ENCODE measurements at regions not wholly inside any gene's neighbourhood (a gene's known extent, or its start where the extent isn't known, plus 50 kb on each side); places are given as distances from the start of the nearest gene placed in this dataset.

DNA sequence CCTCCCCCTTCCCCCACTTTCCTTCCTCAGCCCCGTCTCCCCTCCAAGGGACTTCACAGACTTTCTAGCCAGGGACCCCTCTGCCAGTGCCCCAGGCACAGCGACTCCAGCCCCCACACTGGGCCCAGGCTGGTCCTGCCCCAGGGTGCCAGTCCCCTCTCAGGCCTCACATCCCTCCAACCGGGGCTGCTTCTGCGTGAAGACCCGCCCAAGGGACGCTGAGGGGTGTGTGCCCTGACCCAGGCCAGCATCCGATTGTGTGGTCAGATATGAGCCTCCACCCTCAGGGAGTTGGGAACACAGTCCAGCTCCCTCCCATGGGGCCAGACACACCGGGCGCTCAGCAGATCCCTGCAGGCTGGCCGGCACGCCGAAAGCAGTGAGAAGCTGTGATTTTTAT is 97.0 kb downstream of the MICALL2 start:
- TF ChIP-seq POLR2AphosphoS5 (IDR thresholded peaks at IDR 0.05; ENCODE audit: insufficient read depth, low read depth, low read length) (no peak), GATA2 (IDR thresholded peaks at IDR 0.05; ENCODE audit: insufficient read depth, insufficient read length, low read depth, low read length) (no peak), POLR2A (IDR thresholded peaks at IDR 0.05; ENCODE audit: low read depth, low read length) (no peak), FOS (IDR thresholded peaks at IDR 0.05; ENCODE audit: borderline replicate concordance, insufficient read depth, low read length) (no peak), EZH2 (IDR thresholded peaks at IDR 0.05; ENCODE audit: borderline replicate concordance, low read depth, low read length, severe bottlenecking) (no peak), JUN (IDR thresholded peaks at IDR 0.05; ENCODE audit: borderline replicate concordance, insufficient read depth, insufficient read length, low read depth) (no peak)
- TF ChIP-seq, protein P1, sequence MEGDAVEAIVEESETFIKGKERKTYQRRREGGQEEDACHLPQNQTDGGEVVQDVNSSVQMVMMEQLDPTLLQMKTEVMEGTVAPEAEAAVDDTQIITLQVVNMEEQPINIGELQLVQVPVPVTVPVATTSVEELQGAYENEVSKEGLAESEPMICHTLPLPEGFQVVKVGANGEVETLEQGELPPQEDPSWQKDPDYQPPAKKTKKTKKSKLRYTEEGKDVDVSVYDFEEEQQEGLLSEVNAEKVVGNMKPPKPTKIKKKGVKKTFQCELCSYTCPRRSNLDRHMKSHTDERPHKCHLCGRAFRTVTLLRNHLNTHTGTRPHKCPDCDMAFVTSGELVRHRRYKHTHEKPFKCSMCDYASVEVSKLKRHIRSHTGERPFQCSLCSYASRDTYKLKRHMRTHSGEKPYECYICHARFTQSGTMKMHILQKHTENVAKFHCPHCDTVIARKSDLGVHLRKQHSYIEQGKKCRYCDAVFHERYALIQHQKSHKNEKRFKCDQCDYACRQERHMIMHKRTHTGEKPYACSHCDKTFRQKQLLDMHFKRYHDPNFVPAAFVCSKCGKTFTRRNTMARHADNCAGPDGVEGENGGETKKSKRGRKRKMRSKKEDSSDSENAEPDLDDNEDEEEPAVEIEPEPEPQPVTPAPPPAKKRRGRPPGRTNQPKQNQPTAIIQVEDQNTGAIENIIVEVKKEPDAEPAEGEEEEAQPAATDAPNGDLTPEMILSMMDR (IDR thresholded peaks at IDR 0.05; ENCODE audit: extremely low read depth in 1 of 2, insufficient read depth in 1 of 2, low read depth in 1 of 2, low read length in 2 of 2) = no peak
- TF ChIP-seq, protein P2, sequence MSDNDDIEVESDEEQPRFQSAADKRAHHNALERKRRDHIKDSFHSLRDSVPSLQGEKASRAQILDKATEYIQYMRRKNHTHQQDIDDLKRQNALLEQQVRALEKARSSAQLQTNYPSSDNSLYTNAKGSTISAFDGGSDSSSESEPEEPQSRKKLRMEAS (IDR thresholded peaks at IDR 0.05; ENCODE audit: insufficient read depth, insufficient read length) = no peak
